Muscle of arm (tissue), 1 donor: ENCODE measurements at regions not wholly inside any gene's neighbourhood (a gene's known extent, or its start where the extent isn't known, plus 50 kb on each side); places are given as distances from the start of the nearest gene placed in this dataset.
"Not testable (repeated sequence)": the region's sequence is repeated elsewhere in the genome, so short reads cannot be mapped to it uniquely, and the experiment has no call there.

ENCODE experiments used
- DNase-seq: peaks from one replicate; pipeline ENCODE4 v3.0.0-alpha.2; 2013

DNA sequence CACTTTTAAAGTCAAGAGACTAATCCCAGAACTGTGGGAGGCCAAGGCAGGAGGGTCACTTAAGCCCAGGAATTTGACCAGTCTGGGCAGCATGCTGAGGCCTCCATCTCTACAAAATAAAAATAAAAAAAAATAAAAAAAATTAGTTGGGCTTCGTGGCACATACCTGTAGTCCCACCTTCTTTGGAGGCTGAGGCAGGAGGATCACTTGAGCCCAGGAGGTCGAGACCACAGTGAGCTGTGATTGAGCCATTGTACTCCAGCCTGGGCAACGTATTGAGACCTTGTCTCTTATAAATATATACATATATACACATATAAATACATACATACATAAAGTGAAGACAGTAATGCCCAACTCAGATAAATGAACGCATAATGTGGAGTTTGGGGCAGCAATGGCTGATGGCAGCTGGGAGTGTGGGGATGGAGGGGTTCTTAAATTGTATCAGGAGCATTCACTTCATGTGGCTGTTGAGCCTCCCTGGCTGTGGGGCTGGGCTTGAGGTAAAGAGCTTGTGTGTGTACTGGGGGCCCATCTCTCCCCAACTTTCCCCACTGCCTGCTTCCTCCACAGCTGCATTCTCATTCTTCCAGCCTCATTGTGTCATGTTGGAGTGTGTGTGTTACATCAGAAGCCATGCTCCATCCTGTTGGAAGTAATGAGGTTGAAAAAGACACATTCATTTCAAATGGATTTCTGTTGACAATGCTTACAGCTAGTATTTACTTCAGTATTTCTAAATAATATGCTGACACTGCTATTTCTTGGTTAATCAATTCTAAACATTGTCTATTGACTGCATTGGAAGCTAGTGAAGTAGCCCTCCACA is 96.5 kb upstream of the HS6ST1 start:
- no peak for DNase-seq

DNA sequence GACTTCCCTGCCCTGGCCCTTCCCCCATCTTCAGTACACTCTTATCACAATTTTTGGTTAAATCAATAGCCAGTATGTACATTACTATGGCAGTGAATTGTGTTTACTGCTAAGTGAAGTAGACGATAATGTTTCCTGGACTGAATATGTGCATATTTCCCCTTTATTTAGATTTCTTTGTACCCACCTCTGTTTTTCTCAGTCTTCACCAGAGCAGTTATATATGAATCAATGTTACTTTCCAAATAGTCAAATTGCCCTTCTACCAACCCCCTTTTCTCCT is 97.1 kb upstream of the HS6ST1 start:
- DNase-seq = no peak

DNA sequence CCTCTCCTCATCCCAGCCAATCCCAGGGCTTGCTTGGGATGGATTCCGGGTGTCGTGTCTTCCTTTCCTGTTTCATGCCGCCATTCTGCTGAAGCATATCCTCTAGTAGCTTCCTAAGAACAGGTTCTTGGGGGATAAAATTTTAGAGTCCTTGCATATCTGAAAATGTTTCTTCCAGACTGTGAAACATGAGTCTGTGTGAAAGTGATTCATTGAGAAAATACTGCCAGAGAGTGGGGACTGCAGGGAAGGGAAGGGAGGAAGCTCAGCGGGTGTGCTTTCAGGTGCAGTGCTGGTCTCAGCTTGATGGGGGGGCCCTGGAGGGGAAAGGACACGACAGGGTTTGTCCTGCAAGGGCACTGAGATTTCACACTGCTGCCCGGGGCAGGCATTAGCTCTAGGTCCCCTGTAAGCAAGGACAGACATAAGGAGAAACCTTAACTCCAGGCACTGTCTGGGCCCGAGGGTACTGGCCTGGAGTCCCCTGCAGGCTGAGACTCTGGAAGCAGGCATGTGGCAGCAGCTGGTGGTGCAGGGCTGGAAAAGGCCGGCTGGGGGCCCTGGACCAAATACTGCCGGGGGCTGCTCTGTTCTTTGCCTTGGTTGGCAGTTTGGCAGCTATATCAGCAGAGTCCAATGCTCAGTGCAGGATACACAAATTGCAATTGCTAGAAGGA is 97.6 kb upstream of the HS6ST1 start:
- no peak for DNase-seq

DNA sequence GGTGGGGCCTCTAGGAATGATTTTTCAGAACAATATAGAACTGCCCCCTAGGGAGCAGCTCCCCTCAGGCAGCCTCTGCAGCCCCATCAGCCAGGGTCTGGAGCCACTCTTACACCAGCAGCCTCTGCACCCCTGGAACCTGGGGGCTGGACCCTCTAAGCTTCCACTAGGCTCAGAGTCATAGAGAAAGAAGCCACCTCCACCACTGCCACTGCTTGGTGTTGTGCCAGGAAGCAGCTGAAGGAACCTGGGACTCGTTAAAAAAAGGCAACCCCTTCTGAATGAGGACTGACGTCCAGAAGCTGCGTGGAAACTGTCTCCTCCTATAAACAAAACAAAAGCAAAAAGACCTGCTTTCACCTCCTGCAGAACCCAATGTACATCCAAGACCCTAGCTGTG is 98.1 kb upstream of the HS6ST1 start:
- no peak for DNase-seq

DNA sequence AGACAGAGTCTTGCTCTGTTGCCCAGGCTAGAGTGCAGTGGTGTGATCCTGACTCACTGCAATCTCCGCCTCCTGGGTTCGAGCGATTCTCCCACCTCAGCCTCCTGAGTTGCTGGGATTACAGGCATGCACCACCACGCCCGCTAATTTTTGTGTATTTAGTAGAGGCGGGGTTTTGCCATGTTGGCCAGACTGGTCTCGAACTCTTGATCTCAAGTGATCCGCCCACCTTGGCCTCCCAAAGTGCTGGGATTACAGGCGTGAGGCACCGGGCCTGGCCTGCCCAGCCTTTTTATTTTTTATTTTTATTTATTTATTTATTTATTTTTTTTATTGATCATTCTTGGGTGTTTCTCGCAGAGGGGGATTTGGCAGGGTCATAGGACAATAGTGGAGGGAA is 98.6 kb upstream of the HS6ST1 start:
- DNase-seq = not testable (repeated sequence)

DNA sequence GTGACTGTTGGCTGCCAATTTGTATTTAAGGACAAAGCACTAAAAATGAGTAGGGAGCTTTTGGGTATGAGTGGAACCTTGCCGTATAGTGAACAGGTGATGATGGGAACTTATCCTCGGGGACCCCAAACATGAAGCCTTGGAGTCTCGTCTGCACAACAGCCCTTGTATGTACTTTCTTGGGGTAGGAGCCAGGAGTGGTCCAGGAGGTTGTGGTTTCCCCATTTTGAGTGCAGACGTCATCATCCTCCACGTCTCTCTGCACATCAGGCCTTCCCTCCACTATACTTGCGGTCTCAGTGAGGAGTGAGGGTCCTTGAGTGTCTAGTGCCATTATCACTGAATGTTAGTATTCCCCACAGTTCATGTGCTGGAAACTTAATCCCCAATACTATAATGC is 101.5 kb upstream of the HS6ST1 start:
- DNase-seq = no peak

DNA sequence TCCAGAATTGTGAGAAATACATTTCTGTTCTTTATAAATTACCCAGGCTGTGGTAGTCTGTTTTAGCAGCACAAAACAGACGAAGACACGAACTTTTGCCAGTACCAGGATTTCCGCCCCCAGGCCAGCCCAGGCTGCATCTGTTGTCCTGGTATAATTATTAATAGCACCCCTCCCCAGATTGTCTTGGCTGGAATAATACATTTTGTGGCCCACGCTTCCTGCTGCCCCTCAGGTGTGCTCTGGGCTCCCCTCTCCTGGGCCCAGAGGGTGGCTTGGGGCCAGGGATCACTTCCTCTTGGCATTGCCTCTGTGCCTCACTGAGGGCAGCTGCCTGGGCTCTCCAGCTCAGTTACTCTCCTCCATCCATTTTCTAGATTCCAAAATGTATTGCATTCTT is 102.1 kb upstream of the HS6ST1 start:
- no peak for DNase-seq

DNA sequence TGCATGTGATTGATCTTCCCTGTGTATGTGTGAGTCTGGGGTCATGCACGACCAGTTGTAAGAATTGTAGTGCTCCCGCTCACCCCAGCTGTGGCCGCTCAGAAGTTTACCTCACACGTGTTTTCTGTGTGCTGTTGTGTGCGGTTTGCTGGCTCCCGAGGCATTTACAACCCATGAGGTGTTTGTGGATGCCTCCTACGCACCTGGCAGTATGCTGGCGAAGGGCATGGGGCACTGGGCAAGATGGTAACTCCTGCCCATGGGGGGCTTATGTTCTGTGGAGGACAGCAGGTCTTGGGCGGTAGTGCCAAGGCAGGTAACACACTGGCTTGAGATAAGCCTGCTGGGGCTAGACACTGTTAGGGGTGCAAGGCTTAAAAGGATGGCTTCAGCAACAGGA is 102.6 kb upstream of the HS6ST1 start:
- no peak for DNase-seq

DNA sequence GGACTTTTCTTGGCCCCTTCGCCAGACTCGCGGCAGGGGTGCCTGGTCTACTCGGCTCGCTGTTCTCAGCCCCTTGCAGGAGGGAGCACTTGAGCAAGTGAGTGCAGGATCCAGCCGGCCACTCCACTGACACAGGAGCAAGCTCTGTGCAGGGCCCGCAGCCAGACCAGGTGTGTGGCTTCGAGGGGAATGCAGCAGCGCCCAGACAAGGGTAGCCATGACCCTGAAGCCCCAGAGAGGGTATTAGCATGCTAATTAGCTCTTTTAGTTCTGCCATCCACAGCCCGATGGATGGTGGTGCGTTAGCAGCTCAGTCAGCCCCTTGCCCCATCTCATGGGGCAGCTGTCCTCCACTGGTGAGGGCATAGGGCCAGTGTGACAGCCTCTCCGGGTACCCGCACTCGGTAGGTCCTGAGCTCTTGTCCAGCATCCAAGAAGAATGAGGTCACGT is 103.2 kb upstream of the HS6ST1 start:
- DNase-seq = no peak

DNA sequence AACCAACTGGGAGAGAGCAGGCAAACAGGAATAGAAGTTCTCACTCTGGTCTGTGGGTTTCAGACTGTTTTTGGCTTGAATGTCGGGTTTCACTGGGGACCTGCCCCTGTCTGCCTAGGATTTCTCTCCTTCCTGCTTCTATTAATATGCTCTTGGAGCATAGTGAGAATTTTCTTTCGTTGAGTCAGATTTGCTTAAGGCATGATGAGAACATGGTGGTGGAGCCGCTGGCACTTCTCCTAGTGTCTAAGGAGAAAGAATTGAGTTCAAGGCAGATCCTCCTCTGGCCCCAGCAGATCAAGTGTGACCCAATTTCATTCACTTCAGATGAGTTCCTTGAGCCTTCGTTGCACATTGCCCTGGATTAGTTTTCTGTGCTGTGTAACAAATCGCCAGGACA is 103.9 kb upstream of the HS6ST1 start:
- DNase-seq = no peak

DNA sequence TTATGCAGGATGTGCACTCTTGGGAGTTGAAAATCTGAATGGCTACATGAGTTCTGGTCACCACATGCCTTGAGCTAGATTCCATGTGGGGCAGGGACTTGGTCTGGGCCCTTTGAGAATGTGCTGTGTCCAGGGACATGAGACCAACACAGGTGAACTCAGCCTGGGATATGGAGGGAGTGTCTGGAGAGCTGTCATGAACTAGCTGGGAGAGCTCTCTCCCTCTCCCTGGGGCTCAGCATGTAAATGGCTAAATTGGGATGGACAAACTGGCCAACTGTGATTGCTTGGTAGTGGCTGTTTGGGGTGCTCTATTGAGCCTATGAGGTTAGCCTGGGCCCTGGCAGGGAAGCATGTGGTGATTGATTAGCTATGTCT is 105.1 kb upstream of the HS6ST1 start:
- no peak for DNase-seq

DNA sequence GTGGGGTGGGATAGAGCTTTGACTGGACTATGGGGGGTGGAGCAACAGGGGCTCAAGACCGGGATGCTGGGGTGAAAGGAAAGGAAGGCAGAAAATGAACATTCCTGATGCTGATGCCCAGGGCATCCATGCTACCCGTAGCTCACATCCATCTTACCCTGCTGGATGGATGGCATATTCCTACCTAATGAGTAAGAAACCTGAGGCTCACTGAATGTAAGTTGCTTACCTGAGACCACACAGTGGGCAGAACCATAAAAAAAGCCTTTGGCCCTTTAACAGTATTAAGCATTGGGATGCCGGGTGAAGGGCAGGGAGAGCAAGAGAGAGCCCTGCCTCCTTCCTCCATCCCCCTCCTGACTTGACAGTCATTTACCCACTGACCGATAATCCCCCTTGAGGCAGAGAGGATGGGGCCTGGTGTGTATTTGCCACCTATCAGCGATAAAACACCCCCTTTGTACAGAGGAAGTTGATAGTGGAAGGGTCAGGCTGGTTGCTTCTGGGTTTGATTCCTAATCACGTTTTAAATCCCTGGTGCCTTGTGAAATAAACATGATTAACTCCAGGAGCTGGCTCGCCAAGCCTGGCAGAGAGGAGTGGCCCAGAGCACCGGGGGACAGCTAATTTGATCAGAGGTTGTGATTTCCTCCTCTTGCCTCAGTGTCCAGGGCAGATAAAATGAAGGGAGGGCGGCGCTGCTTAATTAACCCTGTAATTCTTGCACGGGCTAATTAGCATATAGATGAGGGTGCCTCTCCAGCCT is 105.9 kb upstream of the HS6ST1 start:
- no peak for DNase-seq

DNA sequence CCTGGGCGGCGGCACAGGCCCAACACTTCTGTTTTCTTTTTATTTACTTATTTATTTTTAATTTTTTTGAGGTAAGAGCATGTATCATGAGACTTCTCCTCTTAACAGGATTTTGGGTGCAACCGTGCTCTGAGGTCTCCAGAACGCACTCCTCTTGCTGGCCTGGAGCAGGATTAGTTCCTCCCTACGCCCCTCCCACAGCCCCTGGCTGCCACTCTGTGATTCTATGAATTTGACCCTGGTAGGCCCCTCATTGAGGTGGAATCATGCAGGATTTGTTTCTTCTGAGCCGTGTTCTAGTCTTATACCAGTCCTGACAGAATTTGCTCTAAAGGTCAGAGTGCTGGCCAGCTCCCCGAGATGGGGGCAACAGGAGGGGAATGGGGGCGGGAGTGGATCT is 106.5 kb upstream of the HS6ST1 start:
- DNase-seq = no peak

DNA sequence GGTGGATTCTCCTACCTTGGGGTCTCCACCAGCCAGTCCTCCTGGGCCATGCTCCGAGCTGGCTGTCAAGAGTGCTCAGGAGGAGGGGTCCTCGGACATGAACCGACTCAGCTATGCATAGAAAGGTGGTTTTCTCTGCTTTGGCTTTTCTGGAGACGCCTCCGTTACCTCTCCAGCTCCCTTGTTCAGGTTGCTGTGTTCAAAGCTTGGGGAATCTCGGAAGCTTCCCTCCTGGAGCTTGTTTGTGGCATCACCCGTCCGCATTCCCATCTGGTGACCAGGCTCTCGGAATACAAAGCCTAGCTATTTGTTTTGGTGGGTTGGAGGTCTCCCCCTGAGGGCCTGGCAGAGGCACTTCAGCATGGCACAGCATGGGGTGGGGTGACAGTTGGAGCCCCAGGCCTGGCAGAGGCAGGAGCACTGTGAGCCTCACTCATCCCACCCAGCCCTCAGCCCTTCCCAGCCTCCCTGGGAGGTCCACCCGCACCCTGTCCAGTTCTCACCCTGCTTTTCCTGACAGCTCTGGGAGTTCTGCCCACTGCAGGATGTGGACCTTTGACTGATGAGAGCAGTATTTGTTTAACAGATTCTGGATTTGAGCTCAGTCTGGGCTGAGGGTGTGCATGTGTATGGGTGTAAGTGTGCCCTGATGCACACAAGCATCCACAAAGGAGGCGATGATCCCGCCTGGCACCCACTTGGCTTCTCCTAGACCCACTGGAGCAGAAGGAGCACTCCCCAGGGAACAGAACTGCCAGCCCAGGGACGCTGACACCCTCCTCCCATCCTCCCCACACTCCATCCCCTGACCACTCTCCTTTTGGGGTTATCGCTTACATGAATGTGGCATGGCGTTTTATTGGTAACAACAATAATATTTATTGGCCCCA is 107.3 kb upstream of the HS6ST1 start:
- DNase-seq = no peak

DNA sequence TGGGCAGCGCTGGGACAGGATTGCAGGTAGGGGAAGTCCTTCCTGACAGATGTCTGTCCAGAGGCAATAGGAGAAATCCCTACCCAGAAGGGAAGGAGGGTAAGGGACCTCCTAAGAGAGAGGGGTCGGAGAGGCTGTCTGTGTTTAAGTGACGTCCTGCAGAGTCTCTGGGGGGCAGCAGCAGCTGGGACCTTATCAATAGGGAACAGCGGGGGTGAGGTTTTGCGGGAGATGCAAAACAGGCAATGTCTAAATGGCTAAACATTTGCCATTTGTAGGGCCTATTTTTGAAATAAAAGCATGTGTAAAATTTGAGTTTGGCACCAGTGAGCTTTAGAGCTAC is 108.7 kb upstream of the HS6ST1 start:
- no peak for DNase-seq

DNA sequence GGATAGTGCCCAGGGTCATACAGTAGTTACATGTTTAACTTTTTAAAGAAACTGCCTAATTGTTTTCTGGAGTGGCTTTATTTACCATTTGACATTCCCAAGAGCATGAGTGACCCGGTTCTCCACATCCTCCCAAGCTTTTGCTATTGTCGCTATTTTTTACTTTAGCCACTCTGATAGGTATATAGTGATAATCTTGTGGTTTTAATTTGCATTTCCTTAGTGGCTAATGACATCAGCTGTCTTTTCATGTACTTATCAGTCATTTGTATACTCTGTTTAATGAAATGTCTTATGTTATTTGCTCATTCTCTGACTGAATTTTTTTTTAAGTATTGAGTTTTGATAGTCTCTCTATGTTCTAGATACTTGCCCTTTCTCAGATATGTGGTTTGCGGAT is 109.7 kb upstream of the HS6ST1 start:
- no peak for DNase-seq

DNA sequence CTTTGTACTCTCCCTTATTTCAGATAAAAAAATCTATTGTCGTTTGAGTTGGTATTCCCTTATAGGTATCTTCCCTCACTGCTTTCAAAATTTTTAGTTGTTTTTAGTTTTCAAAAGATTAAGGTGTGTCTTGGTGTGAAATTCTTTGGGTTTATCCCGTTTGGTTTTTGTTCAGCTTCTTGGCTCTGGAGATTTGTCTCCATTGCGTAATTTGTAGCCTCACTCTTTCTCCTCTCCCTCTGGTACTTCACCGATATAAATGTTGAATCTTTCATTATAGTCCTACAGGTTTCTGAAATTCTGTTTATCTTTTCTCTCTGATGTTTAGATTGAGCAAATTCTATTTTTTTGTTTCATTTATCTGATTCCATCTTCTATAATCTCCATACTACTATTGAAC is 113.8 kb upstream of the HS6ST1 start:
- DNase-seq = no peak

DNA sequence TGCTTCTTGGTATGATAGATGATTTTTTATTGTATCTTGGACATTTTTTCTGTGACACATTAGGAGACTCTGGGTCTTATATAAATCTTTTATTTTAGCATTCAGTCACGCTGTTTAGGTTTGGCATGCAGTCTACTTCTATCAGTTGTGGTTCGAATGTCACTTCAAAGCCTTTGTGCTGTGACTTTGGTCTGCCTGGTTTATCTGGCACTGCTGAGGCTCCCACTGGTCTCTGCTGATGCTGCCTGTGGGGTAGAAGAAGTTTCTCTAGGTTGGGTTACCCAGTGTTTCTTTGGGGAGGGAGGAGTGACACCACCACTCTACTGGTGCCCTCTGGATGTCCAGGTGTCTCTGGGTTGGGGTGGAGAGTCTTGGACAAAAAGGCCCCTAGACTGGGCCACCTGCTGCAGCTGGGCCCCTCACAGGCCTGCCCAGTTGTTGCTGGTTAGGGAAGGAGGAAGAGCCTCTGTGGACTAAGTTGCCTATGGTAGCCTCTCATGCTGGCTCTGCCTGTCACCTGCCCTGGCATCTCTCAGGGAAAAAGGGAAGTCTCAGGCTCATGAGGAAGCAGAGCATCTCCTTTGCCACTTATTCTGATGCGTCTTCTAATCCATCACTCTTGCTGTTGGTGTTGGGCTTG is 115.4 kb upstream of the HS6ST1 start:
- DNase-seq = no peak

DNA sequence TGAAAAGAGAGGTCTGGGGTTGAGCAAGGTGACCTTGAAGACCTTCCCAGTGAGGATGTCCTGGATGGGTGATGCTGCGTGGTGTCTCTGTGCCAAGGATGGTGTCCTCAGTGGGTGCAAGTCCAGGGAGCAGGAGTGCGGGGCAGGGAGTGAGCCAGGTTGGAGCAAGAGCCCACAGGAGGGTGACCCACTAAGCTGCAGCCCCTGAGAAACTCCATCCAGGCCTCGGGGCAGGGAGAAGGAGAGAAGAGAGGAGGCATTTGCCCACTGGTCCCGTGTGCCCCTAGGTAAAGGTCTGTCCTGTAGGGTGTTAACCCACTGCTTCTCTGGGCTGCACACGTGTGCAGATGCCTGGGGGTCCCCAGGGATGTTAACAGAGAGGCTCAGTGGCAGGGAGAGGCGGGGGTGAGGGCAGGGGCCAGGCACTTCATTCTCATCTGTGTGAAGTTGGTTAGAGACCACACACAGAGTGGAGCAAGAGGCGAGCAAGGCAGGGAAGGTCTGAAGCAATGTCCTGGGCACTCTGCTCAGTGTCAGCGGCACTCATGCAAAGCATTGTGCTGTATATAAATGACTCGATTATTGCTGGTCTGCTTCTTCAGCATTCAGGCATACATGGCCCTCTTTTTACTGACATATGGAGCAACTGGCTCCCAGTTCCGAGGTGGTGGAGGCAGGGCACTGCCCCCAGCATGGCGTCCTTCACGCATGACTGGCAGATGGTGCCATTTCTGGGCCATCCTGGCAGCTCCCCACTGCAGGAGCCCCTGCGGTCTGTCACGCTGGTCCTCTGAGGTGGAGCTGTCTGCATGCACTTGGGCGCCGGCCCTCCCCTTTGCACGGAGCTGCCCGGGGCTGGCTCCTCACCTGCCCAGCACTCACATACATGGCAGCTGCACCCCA is 117.2 kb upstream of the HS6ST1 start:
- DNase-seq = no peak

DNA sequence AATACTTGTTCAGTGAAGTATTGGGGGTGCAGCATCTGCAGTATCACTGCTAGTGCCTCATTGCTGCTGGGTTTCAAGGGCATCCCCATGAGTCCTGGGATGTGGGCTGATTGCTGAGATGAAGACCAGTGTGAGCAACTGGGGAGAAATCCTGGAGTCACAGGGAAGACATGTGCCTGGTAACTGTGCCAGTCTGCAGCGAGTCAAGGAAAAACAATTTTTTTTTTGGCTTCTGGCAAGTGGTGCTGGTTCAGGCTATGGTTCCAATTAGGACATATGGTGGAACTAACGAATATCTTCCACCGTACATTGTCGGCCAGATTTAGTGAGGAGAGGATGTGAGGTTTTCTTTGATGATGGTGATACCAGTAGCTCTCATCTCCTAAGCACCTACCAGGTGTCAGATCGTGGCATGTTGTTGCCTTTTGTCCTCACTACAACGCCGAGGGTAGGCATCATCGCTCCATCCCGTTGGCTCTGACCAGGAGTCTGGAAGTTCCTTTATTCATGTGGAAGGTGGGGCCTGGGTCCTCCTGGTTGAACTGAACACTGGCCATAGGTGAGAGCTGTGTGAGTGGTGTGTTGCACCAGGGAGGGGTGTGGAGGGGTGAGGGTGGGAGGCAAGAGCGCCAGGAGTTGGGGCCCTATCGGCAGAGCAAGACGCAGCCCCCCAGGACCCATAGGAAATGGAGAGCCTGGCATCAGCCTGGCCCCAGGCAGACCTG is 118.0 kb upstream of the HS6ST1 start:
- DNase-seq = no peak
